Upper lobe of left lung (tissue), 4 donors: ENCODE measurements at regions not wholly inside any gene's neighbourhood (a gene's known extent, or its start where the extent isn't known, plus 50 kb on each side); places are given as distances from the start of the nearest gene placed in this dataset.

Experiments
- CTCF ChIP-seq, 6 experiments: fragments of 450-650 bp in 4 of 6; fragments of 200-600 bp in 2 of 6; sonication (generic) in 2 of 6; IDR thresholded peaks; one replicate each; pipeline ENCODE4 v1.5.1; 2016 to 2019; ENCODE audit warnings: antibody characterized with exemption in 6 of 6
- POLR2A ChIP-seq, 4 donors: fragments of 450-650 bp; IDR thresholded peaks; one replicate each; pipeline ENCODE4 v1.5.1; 2016 to 2017; ENCODE audit warnings: antibody characterized with exemption in 4 of 4, mild to moderate bottlenecking in 2 of 4

DNA sequence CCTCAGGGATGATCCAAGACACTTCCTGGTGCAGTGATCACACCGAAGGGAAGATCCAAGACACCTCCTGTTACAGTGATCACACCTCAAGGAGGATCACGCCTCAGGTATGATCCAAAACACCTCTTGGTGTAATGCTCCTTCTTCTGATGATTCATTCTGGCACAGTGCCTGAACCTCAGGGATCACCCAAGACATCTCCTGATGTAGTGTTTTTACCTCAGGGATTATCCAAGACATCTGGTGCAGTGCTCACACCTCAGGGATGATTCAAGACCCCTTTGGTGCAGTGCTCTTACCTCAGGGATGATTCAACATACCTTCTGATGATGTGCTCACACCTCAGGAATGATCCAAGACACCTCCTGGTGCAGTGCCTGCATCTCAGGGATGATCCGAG lies 124.4 kb downstream of the ASB1 start:
- no peak for TF ChIP-seq CTCF (IDR thresholded peaks at IDR 0.05)
- no peak for TF ChIP-seq POLR2A (IDR thresholded peaks at IDR 0.05)
